ENCODE measurements at regions not wholly inside any gene's neighbourhood (a gene's known extent, or its start where the extent isn't known, plus 50 kb on each side); places are given as distances from the start of the nearest gene placed in this dataset.
"Not testable (repeated sequence)": the region's sequence is repeated elsewhere in the genome, so short reads cannot be mapped to it uniquely, and the experiment has no call there.

GRCh38 chr22:44650806-44651205 is 51.2 kb upstream of the PRR5 start:
- no peak for DNase-seq (ENCODE audit: low read depth)

DNA sequence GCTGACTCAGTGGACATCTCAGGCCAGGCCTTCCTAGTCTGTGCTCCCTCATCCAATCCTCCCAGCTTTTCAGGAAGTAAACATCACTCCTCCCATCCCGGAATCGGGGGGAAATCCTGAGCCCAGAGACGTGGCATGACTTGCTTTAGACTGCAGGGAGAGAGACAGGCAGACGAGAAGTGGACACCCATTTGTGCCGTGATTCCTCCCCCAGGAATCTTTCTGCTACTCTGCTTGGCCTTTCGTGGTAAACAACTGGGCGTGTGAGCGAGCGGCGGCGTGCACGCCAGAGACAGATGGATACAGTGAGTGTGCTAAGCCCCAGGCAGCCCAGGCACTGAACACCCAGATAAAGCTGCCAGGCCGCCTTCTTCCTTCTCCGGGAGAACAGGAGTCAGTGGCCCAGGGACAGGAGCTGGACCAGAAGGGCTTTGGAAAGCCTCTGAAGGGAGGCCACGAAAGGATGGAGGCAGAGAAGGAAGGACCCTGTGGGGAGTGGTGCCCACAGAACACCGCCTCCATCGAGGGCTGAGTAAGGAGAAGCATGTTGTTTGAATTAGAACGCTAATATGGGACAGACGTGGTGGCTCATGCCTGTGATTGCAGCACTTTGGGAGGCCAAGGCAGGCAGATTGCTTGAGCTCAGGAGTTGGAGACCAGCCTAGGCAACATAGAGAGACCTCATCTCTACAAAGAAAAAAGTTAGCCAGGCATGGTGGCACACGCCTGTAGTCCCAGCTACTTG is 53.0 kb upstream of the PRR5 start:
- DNase-seq (ENCODE audit: low read depth): peak; percentile 98

- peak; percentile 57 for DNase-seq (ENCODE audit: low read depth)
Observed at GRCh38 chr22:44648085-44648820, 53.8 kb upstream of the PRR5 start.

- DNase-seq (ENCODE audit: low read depth): no peak
Observed at GRCh38 chr22:44647141-44647540, 54.9 kb upstream of the PRR5 start.

DNA sequence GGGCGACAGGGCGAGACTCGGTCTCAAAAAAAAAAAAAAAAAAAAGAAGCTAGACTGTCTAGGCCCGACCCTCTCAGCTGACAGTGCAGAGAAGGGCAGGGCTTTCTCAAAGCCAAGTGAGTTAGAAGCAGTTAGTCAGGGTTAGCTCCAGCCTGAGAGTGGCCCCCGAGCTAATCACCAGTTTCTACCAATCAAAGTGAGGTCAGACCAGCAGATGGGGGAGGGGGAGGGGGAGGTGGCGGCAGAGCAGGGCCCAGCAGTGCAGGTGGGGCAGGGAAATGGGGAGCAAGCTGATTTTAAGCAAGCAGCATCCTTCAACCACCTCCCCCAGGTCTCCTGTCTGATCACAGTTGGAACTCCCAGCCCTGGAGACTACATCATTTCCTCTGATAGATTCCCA is 55.3 kb upstream of the PRR5 start:
- no peak for DNase-seq (ENCODE audit: low read depth)

DNA sequence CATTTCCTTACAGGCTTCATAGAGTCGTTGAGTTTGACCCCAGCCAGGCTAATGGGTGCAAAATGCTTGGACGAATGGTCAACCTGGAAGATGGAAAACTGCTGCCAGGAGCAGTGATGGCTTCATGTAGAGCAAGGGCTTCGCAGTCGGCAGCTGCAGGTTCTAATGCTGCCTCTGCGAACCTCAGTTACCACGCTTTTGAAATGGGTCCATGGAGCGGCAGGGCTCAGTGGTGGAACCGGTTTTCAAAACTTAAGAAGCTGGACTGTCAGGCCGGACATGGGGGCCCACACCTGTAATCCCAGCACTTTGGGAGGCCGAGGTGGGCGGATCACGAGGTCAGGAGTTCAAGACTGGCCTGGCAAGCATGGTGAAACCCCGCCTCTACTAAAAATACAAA is 55.9 kb upstream of the PRR5 start:
- DNase-seq (ENCODE audit: low read depth): no peak

- no peak for DNase-seq (ENCODE audit: low read depth)
Observed at GRCh38 chr22:44645531-44645930, 56.5 kb upstream of the PRR5 start.

GRCh38 chr22:44645083-44645482 is 56.9 kb upstream of the PRR5 start:
- DNase-seq (ENCODE audit: low read depth): no peak

DNA sequence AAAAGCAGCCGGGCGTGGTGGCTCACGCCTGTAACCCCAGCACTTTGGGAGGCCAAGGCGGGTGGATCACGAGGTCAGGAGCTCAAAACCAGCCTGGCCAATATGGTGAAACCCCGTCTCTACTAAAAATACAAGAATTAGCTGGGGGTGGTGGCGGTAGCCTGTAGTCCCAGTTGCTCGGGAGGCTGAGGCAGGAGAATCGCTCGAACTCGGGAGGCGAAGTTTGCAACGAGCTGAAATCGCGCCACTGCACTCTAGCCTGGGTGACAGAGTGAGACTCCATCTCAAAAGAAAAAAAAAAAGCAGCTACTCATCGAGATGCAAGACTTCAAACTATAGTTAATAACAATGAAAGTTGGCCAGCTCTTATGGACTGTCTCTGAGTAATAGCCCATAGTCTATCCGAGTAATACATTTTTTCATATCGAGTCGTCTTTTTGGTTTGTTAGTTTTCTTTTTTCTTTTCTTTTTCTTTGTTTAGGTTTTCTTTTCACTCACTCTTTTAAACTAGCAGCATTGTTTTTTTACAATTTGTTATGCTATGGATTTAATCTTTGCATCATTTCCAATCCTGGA is 58.4 kb upstream of the PRR5 start:
- DNase-seq (ENCODE audit: low read depth): not testable (repeated sequence)

- DNase-seq (ENCODE audit: low read depth): no peak
Observed at GRCh38 chr22:44642096-44642644, 59.8 kb upstream of the PRR5 start.

GRCh38 chr22:44640618-44641155 is 61.3 kb upstream of the PRR5 start:
- no peak for DNase-seq (ENCODE audit: low read depth)

GRCh38 chr22:44639891-44640617 is 62.0 kb upstream of the PRR5 start:
- no peak for DNase-seq (ENCODE audit: low read depth)

DNA sequence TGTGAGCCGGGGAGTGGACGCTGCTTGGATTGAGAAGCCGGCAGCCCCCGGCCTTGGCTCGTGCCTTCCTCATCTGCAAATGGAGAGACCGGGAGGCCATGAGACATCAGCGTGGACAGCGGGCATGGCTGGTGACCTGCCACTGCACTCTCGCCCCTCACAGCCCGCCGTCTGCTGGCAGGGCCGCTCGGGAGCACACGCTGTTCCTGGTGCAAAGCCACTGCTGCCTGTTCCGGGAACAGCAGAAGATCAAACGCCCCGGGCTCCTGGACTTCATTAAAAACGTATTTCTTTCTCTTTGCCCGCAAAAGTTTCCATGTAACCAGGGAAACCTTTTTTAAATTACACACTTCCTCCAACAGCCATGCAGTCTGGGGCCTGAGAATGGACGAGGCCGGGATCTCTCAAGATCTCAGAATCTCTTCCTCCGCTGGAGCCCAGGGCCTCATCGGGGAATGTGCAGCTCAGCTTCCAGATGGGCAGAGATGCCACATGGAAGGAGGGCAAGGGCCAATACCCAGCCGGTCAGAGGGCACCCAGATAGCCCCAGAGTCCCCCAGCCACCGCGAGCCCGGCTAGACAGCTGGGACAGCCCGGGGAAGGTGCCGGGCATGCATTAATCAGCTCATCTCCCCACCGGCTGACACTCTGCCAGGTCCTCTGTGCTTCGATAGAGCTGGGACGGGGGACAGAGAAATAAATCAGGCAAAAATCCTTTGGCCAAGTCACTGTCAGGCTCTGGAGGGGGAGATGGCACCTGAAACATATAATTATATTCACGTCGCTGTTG is 62.8 kb upstream of the PRR5 start:
- no peak for DNase-seq (ENCODE audit: low read depth)

DNA sequence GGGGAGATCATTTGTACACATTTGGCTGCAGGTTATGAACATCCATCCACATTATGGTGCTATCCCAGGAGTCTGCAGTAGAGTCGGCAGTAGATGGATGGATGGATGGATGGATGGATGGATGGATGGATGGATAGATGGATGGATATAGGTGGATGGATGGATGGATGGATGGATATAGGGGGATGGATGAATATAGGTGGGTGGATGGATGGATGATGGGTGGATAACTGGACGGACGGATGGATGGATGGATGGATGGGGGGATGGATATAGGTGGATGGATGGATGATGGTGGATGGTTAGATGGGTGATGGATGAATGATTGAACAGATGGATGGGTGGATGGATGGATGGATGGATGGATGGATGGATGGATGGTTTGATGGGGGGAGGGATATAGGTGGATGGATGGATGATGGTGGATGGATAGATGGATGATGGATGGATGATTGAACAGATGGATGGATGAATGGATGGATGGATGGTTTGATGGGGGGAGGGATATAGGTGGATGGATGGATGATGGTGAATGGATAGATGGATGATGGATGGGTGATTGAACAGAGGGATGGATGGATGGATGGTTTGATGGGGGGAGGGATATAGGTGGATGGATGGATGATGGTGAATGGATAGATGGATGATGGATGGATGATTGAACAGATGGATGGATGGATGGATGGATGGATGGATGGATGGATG is 65.3 kb upstream of the PRR5 start:
- not testable (repeated sequence) for DNase-seq (ENCODE audit: low read depth)

- DNase-seq (ENCODE audit: low read depth): not testable (repeated sequence)
Observed at GRCh38 chr22:44635567-44635966, 66.4 kb upstream of the PRR5 start.

DNA sequence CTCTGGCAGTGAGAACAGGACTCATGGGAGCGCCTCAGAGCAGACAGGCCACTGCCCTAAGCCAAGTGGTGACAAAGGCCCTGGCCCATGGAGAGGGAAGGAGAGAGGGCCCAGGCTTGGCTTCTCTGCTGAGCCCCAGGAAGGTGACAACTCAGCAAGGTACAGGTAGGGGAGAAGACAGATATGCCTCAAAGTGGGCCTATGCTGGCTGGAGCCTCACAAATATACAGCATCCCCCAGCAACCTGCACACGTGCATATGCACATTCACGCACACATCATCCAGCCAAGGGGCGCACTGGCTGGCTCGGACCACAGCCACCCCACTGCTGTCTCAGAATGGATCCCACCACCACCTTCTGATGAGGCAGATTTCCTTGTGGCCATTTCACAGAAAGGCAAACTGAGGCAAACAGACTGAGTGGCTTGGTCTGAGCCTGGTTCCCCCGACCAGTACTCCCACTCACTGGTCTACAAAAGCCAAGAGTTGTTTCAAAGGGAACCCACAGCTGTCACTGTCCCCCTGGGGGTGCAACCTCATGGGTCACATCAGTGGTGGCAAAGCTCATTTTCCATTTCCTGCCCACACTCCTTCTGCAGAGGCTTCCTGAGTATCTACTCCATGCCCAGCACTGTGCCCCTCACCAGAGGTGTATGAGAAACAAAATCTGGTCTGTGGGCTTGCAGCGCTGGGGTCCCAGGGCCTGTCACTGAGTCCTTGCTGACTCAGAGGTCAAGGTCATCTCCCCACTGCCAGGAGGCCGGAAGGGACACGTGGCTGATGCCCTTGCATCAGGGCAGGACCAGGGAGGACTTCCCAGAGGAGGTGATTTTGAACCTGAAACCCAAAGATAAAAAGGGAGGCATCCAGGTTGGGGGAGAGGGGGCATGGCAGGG is 67.3 kb upstream of the PRR5 start:
- no peak for DNase-seq (ENCODE audit: low read depth)

DNA sequence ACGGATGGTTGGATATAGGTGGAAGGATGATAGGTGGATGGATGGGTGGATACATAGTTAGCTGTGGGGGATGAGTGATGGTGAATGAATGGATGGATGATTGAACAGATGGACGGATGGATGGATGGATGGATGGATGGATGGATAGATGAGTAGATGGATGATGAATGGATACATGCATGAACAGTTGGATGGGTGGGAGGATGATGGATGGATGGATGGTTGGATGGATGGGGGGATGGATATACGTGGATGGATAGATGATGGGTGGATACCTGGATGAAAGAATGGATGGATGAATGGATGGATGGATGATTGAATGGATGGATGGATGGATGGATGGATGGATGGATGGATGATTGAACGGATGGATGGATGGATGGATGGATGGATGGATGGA is 68.4 kb upstream of the PRR5 start:
- DNase-seq (ENCODE audit: low read depth): no peak

- DNase-seq (ENCODE audit: low read depth): no peak
Observed at GRCh38 chr22:44632541-44633396, 69.2 kb upstream of the PRR5 start.

- DNase-seq (ENCODE audit: low read depth): no peak
Observed at GRCh38 chr22:44630826-44631225, 71.2 kb upstream of the PRR5 start.

Data from iris pigment epithelial cell (primary cell).